ENCODE measurements at regions not wholly inside any gene's neighbourhood (a gene's known extent, or its start where the extent isn't known, plus 50 kb on each side); places are given as distances from the start of the nearest gene placed in this dataset.

DNA sequence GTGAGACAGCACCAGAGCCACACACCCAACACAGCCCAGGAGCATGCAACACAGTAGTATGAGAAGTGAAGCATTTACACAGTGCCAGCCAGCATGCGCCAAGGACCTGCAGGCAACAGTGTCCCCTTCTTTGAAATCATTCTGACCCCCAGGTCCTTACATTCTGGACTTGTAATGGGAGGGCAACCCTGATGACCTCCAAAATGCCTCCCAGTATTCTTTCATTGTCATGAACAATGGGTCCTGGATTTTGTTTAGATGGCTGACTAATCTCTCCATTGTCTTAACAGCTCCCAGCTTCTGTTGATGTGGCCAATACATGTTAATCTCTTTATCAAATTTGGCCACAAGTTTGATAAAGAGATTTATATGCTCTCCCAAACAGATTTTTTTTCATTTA, 417.1 kb downstream of the DMRTA1 start:
- TF ChIP-seq EZH2phosphoT487 (IDR thresholded peaks at IDR 0.05) (peak; percentile 43), EZH2 (IDR thresholded peaks at IDR 0.05) (no peak)
- TF ChIP-seq, protein P1, sequence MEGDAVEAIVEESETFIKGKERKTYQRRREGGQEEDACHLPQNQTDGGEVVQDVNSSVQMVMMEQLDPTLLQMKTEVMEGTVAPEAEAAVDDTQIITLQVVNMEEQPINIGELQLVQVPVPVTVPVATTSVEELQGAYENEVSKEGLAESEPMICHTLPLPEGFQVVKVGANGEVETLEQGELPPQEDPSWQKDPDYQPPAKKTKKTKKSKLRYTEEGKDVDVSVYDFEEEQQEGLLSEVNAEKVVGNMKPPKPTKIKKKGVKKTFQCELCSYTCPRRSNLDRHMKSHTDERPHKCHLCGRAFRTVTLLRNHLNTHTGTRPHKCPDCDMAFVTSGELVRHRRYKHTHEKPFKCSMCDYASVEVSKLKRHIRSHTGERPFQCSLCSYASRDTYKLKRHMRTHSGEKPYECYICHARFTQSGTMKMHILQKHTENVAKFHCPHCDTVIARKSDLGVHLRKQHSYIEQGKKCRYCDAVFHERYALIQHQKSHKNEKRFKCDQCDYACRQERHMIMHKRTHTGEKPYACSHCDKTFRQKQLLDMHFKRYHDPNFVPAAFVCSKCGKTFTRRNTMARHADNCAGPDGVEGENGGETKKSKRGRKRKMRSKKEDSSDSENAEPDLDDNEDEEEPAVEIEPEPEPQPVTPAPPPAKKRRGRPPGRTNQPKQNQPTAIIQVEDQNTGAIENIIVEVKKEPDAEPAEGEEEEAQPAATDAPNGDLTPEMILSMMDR (IDR thresholded peaks at IDR 0.05), result no peak

DNA sequence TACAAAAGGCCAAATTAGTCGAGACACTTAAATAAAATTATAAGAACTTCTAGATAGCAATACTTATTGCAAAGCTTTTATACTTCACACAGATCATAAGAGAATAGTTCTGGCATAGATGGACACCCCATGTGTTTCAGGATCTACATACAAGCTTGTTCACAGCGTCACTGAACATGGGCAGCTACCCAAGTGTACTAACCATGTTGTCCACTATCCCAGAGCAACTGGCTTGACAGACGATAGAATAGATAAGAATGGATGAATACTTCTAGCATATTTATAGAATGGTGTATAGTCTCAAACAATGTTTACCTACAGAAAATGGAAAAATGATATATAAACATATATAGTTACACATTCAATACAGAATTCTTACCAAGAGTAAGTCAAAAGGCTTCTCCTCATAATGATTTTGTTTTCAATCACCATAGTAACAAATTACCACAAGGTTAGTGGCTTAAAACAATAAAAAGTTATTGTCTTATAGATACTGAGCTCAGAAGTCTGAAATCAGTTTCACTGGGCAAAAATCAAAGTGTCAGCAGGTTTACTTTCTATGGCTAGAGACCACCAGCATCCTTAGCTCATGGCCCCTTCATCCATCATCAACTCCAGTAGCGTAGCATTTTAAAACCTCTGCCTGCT, 446.7 kb downstream of the DMRTA1 start:
- no peak overlapping the region for H3K27ac ChIP-seq
- no peak overlapping the region for H3K27ac Mint-ChIP-seq
- no peaks in the 10 kb centered on the region for H3K4me1 ChIP-seq
- H3F3A ChIP-seq (ENCODE audit: low read depth), result no peaks in the 10 kb centered on the region
- H3K36me3 Mint-ChIP-seq, result no peaks in the 10 kb centered on the region
- H2AFZ ChIP-seq (replicated peaks), result no peak overlapping the region
- no peaks in the 10 kb centered on the region for H3K27me3 ChIP-seq
- H3K9ac ChIP-seq, result no peak overlapping the region
- no peaks in the 10 kb centered on the region for H3K9me3 Mint-ChIP-seq
- H3K79me2 ChIP-seq (ENCODE audit: low read depth), result no peaks in the 10 kb centered on the region
- no peaks in the 10 kb centered on the region for H3K9me3 ChIP-seq (ENCODE audit: low read depth)
- no peak for DNase-seq (ENCODE audit: low spot score)
- H3K36me3 ChIP-seq, result no peaks in the 10 kb centered on the region
- TF ChIP-seq EZH2 (IDR thresholded peaks at IDR 0.05) (no peak), EZH2phosphoT487 (IDR thresholded peaks at IDR 0.05) (no peak)
- TF ChIP-seq, protein P1 (IDR thresholded peaks at IDR 0.05), result no peak
- no peaks in the 10 kb centered on the region for H3K4me1 Mint-ChIP-seq
- no peak overlapping the region for H3K4me2 ChIP-seq
- no peak overlapping the region for H3K4me3 ChIP-seq
- H3K27me3 Mint-ChIP-seq (ENCODE audit: insufficient read depth, low read depth), result no peaks in the 10 kb centered on the region
- H3K4me3 Mint-ChIP-seq, result no peak overlapping the region
- no peaks in the 10 kb centered on the region for H4K20me1 ChIP-seq (ENCODE audit: low read depth)

More for the DNA sequence above, 417.1 kb downstream of the DMRTA1 start:
- Mint-ChIP-seq H3K27ac (no peak overlapping the region), H3K9me3 (peaks cover 8% of the 10 kb centered on the region), H3K27me3 (ENCODE audit: insufficient read depth, low read depth) (peaks cover 4% of the 10 kb centered on the region), H3K4me3 (no peak overlapping the region), H3K4me1 (peaks cover 9% of the 10 kb centered on the region), H3K36me3 (peaks cover 3% of the 10 kb centered on the region)
- Histone ChIP-seq H3F3A (ENCODE audit: low read depth) (peaks cover 8% of the 10 kb centered on the region), H3K9me3 (ENCODE audit: low read depth) (no peaks in the 10 kb centered on the region), H2AFZ (replicated peaks) (no peak overlapping the region), H3K27me3 (no peaks in the 10 kb centered on the region), H3K79me2 (ENCODE audit: low read depth) (no peaks in the 10 kb centered on the region), H3K4me3 (no peak overlapping the region), H3K4me2 (peak overlapping the region; percentile 44), H4K20me1 (ENCODE audit: low read depth) (no peaks in the 10 kb centered on the region), H3K27ac (no peak overlapping the region), H3K36me3 (no peaks in the 10 kb centered on the region), H3K9ac (no peak overlapping the region), H3K4me1 (peaks cover 16% of the 10 kb centered on the region)
- DNase-seq (ENCODE audit: low spot score), result peak; percentile 82

DNA sequence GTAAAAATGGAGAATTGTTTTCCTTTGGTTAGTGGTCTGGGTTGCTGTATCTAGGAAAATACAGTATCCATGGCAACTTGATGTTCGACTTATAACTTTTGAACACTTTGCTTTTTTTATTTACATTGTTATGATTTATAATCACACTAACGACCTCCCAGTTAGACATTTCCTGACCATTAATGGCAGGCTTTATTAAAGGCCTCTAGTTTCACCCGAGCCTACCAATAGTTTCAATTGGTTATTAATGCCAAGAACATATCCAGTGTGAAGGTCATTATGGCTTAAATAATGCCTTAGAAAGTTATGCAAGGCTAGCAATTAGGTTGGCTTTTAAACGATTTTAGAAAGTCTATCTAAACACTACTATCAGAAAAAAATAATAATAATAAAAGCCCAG, 452.0 kb downstream of the DMRTA1 start:
- H3K27ac Mint-ChIP-seq, result no peak overlapping the region

More for the DNA sequence above, 452.0 kb downstream of the DMRTA1 start:
- Histone ChIP-seq H3K36me3 (no peaks in the 10 kb centered on the region), H3K27me3 (no peaks in the 10 kb centered on the region), H4K20me1 (ENCODE audit: low read depth) (no peaks in the 10 kb centered on the region), H3K9me3 (ENCODE audit: low read depth) (no peaks in the 10 kb centered on the region), H3F3A (ENCODE audit: low read depth) (no peaks in the 10 kb centered on the region), H3K4me2 (no peak overlapping the region), H3K4me3 (no peak overlapping the region), H2AFZ (replicated peaks) (no peak overlapping the region), H3K79me2 (ENCODE audit: low read depth) (no peaks in the 10 kb centered on the region), H3K4me1 (no peaks in the 10 kb centered on the region), H3K9ac (no peak overlapping the region), H3K27ac (no peak overlapping the region)
- H3K4me1 Mint-ChIP-seq, result no peaks in the 10 kb centered on the region
- H3K9me3 Mint-ChIP-seq, result no peaks in the 10 kb centered on the region
- TF ChIP-seq, protein P1 (IDR thresholded peaks at IDR 0.05), result no peak
- no peak for TF ChIP-seq EZH2 (IDR thresholded peaks at IDR 0.05)
- no peak for TF ChIP-seq EZH2phosphoT487 (IDR thresholded peaks at IDR 0.05)
- no peak overlapping the region for H3K4me3 Mint-ChIP-seq
- H3K27me3 Mint-ChIP-seq (ENCODE audit: insufficient read depth, low read depth), result no peaks in the 10 kb centered on the region
- DNase-seq (ENCODE audit: low spot score), result no peak
- no peaks in the 10 kb centered on the region for H3K36me3 Mint-ChIP-seq

Data from neural progenitor cell (in vitro differentiated cells).